ENCODE measurements at regions not wholly inside any gene's neighbourhood (a gene's known extent, or its start where the extent isn't known, plus 50 kb on each side); places are given as distances from the start of the nearest gene placed in this dataset.

DNA sequence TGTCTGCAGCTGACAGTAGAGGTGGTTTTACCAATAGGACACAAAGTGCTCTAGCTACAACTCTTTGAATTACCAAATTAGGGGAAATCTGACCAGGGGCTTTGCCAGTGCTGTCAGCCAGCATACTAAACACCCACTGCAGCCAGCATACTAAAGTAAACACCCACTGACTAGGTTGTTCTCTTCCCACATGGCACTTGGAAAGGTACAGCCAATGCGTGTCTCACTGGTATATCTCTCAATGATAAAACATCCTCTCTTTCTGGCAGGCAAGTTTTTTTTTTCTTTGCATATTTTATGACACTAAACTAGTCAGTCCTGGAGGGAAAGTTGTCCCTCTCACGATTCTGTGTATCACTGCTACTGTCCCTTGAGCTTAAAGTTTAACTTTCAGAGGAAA, 216.1 kb downstream of the TLE1 start:
- H3K27ac ChIP-seq (ENCODE audit: control insufficient read depth, insufficient read depth, low read length), result no peak overlapping the region
- H3K4me2 ChIP-seq (ENCODE audit: control insufficient read depth, extremely low read depth, insufficient read depth, low read depth, low read length), result no peak overlapping the region
- no peaks in the 10 kb centered on the region for H3K9me3 ChIP-seq (ENCODE audit: control insufficient read depth, low read depth, low read length)
- TF ChIP-seq, protein P1, sequence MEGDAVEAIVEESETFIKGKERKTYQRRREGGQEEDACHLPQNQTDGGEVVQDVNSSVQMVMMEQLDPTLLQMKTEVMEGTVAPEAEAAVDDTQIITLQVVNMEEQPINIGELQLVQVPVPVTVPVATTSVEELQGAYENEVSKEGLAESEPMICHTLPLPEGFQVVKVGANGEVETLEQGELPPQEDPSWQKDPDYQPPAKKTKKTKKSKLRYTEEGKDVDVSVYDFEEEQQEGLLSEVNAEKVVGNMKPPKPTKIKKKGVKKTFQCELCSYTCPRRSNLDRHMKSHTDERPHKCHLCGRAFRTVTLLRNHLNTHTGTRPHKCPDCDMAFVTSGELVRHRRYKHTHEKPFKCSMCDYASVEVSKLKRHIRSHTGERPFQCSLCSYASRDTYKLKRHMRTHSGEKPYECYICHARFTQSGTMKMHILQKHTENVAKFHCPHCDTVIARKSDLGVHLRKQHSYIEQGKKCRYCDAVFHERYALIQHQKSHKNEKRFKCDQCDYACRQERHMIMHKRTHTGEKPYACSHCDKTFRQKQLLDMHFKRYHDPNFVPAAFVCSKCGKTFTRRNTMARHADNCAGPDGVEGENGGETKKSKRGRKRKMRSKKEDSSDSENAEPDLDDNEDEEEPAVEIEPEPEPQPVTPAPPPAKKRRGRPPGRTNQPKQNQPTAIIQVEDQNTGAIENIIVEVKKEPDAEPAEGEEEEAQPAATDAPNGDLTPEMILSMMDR (optimal IDR thresholded peaks at IDR 0.05 in 1 of 3, IDR thresholded peaks at IDR 0.05 in 1 of 3, conservative IDR thresholded peaks at IDR 0.05 in 1 of 3; ENCODE audit: extremely low read depth in 1 of 3, insufficient read depth in 2 of 3, low read length in 3 of 3), result no peak
- no peak for TF ChIP-seq EZH2 (IDR thresholded peaks at IDR 0.05; ENCODE audit: low read length)
- dilution Hi-C loops (cut with MboI; ENCODE audit: extremely low pct_ligation_motif_present, low sequenced_read_pairs), result no loop called here
- H3K4me3 ChIP-seq (ENCODE audit: control insufficient read depth in 2 of 3, extremely low read depth in 1 of 3, insufficient read depth in 2 of 3, low read depth in 1 of 3, low read length in 3 of 3), result no peak overlapping the region
- no peaks in the 10 kb centered on the region for H3K36me3 ChIP-seq (ENCODE audit: control insufficient read depth in 2 of 2, extremely low read depth in 1 of 2, insufficient read depth in 2 of 2, low read length in 2 of 2)
- no peaks in the 10 kb centered on the region for H3K27me3 ChIP-seq (ENCODE audit: control insufficient read depth, extremely low read depth, insufficient read depth, low read length)
- no peak for DNase-seq (ENCODE audit: low read depth, low spot score)
- no peak overlapping the region for H3K9ac ChIP-seq (ENCODE audit: control insufficient read depth, extremely low read depth, insufficient read depth, low read length)
- H3K79me2 ChIP-seq (ENCODE audit: control insufficient read depth, insufficient read depth, low read length), result no peaks in the 10 kb centered on the region
- H4K20me1 ChIP-seq (ENCODE audit: control insufficient read depth, extremely low read depth, insufficient read depth, low read length), result no peaks in the 10 kb centered on the region
- no peaks in the 10 kb centered on the region for H3K4me1 ChIP-seq (ENCODE audit: control insufficient read depth, extremely low read depth, insufficient read depth, low read length)
- H2AFZ ChIP-seq (ENCODE audit: control insufficient read depth, low read length), result no peak overlapping the region
- H3K9me1 ChIP-seq (ENCODE audit: control insufficient read depth, extremely low read depth, insufficient read depth, low read length), result no peaks in the 10 kb centered on the region
- no peak for FAIRE-seq

DNA sequence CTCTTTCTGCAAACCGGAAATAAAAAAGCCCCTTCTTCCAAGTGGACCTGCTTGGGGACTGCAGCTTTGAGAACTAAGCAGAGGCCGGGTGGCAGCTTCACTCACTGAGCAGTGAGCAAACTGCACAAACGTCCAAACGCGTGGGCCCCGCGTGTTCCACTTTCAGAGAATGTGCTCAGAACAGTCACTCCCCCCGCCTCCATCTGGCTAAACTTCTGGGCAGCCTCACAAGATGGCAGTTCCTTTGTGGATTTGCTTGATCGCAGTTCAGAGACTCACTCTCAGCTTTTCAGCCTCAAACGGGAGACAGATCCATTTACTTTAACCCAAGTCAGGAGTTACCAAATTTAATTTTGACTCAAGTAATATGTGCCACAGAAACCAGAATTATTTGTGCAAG, 216.6 kb downstream of the TLE1 start:
- TF ChIP-seq, protein P1 (optimal IDR thresholded peaks at IDR 0.05 in 1 of 3, IDR thresholded peaks at IDR 0.05 in 1 of 3, conservative IDR thresholded peaks at IDR 0.05 in 1 of 3; ENCODE audit: extremely low read depth in 1 of 3, insufficient read depth in 2 of 3, low read length in 3 of 3), result no peak
- no peak for TF ChIP-seq EZH2 (IDR thresholded peaks at IDR 0.05; ENCODE audit: low read length)
- H4K20me1 ChIP-seq (ENCODE audit: control insufficient read depth, extremely low read depth, insufficient read depth, low read length), result no peaks in the 10 kb centered on the region
- no peak overlapping the region for H3K27ac ChIP-seq (ENCODE audit: control insufficient read depth, insufficient read depth, low read length)
- dilution Hi-C loops (cut with MboI; ENCODE audit: extremely low pct_ligation_motif_present, low sequenced_read_pairs), result no loop called here
- H3K79me2 ChIP-seq (ENCODE audit: control insufficient read depth, insufficient read depth, low read length), result no peaks in the 10 kb centered on the region
- H3K9me3 ChIP-seq (ENCODE audit: control insufficient read depth, low read depth, low read length), result no peaks in the 10 kb centered on the region
- no peak overlapping the region for H3K4me2 ChIP-seq (ENCODE audit: control insufficient read depth, extremely low read depth, insufficient read depth, low read depth, low read length)
- no peak overlapping the region for H2AFZ ChIP-seq (ENCODE audit: control insufficient read depth, low read length)
- H3K9me1 ChIP-seq (ENCODE audit: control insufficient read depth, extremely low read depth, insufficient read depth, low read length), result no peaks in the 10 kb centered on the region
- no peak overlapping the region for H3K4me3 ChIP-seq (ENCODE audit: control insufficient read depth in 2 of 3, extremely low read depth in 1 of 3, insufficient read depth in 2 of 3, low read depth in 1 of 3, low read length in 3 of 3)
- DNase-seq (ENCODE audit: low read depth, low spot score) (no peak), FAIRE-seq (no peak)
- H3K27me3 ChIP-seq (ENCODE audit: control insufficient read depth, extremely low read depth, insufficient read depth, low read length), result no peaks in the 10 kb centered on the region
- no peak overlapping the region for H3K9ac ChIP-seq (ENCODE audit: control insufficient read depth, extremely low read depth, insufficient read depth, low read length)
- H3K36me3 ChIP-seq (ENCODE audit: control insufficient read depth in 2 of 2, extremely low read depth in 1 of 2, insufficient read depth in 2 of 2, low read length in 2 of 2), result no peaks in the 10 kb centered on the region
- no peaks in the 10 kb centered on the region for H3K4me1 ChIP-seq (ENCODE audit: control insufficient read depth, extremely low read depth, insufficient read depth, low read length)
